Endothelial cell of umbilical vein (primary cell): ENCODE measurements at regions not wholly inside any gene's neighbourhood (a gene's known extent, or its start where the extent isn't known, plus 50 kb on each side); places are given as distances from the start of the nearest gene placed in this dataset.

Experiments used
- BruUV-seq: library from RNA; stranded (reverse); fragments of 400-500 nt; replicated peaks from 2 replicates; lab custom pipeline; 2021; lab: Mats Ljungman, UMichigan
- CTCF ChIA-PET: fragments of 300-600, 350-600 bp; sonication (Branson Sonifier 250); formaldehyde crosslinking; loops from one replicate; lab custom pipeline; 2021; ENCODE audit warnings: antibody characterized with exemption, inconsistent platforms; lab: Charles Lee
- POLR2A ChIA-PET: fragments of 300-600, 350-600 bp; sonication (Branson Sonifier 250); formaldehyde crosslinking; loops from one replicate; lab custom pipeline; 2021; ENCODE audit warnings: antibody characterized with exemption, inconsistent platforms; lab: Charles Lee
- DNase-seq: peaks from one replicate; pipeline ENCODE4 v3.0.0-alpha.2; 2011; ENCODE audit warnings: low read depth, low spot score
- FAIRE-seq: peaks from 2 replicates; lab custom pipeline; 2011; peaks lifted over from hg19 to GRCh38; lab: Jason Lieb, UNC
- H2AFZ ChIP-seq: 2 replicates; pipeline ENCODE4 v1.6.0; 2012; ENCODE audit warnings: low read depth, low read length, control low read depth, inconsistent platforms
- H3K27ac ChIP-seq: 2 replicates; pipeline ENCODE4 v1.5.1; 2011; ENCODE audit warnings: low read depth, mild to moderate bottlenecking, control low read depth, low read length, moderate library complexity; ENCODE audit not compliant: insufficient read depth
- H3K27me3 ChIP-seq, 2 experiments: 2 replicates each; pipeline versions ENCODE4 v1.6.0 to v1.6.1; 2011; ENCODE audit warnings: low read length in 2 of 2, mixed read lengths in 1 of 2; ENCODE audit not compliant: control insufficient read depth in 2 of 2, insufficient read depth in 2 of 2
- H3K36me3 ChIP-seq, 2 experiments: 2 replicates in 1 of 2; 3 replicates in 1 of 2; pipeline ENCODE4 v1.5.1; 2011; ENCODE audit warnings: low read length in 2 of 2, mild to moderate bottlenecking in 1 of 2, moderate library complexity in 1 of 2; ENCODE audit not compliant: control insufficient read depth in 2 of 2, insufficient read depth in 2 of 2; ENCODE audit errors: extremely low read depth in 1 of 2
- H3K4me1 ChIP-seq: 3 replicates; pipeline ENCODE4 v1.5.1; 2011; ENCODE audit warnings: mild to moderate bottlenecking, low read length; ENCODE audit not compliant: control insufficient read depth, insufficient read depth; ENCODE audit errors: extremely low read depth
- H3K4me2 ChIP-seq: 2 replicates; pipeline ENCODE4 v1.6.1; 2011; ENCODE audit warnings: low read length, control low read depth, mixed read lengths; ENCODE audit not compliant: insufficient read depth
- H3K4me3 ChIP-seq, 3 experiments: fragments of 200-600 bp in 1 of 3; sonication (generic), shearing (Covaris generic) in 1 of 3; replicated peaks in 1 of 3; 2 replicates each; pipeline ENCODE4 v1.5.1; 2011 to 2016; ENCODE audit warnings: control low read depth in 3 of 3, low read length in 3 of 3, mild to moderate bottlenecking in 2 of 3, inconsistent platforms in 1 of 3, low read depth in 1 of 3, moderate library complexity in 1 of 3; ENCODE audit not compliant: insufficient read depth in 1 of 3
- H3K79me2 ChIP-seq: 2 replicates; pipeline ENCODE4 v1.6.0; 2012; ENCODE audit warnings: low read length, inconsistent platforms; ENCODE audit not compliant: control insufficient read depth, insufficient read depth
- H3K9ac ChIP-seq: replicated peaks from 2 replicates; pipeline ENCODE3; 2011; ENCODE audit warnings: low read length, control low read depth; ENCODE audit not compliant: insufficient read depth; ENCODE audit errors: extremely low read depth
- H3K9me1 ChIP-seq: replicated peaks from 3 replicates; pipeline ENCODE4 v1.6.0; 2011; ENCODE audit warnings: mild to moderate bottlenecking, low read length; ENCODE audit not compliant: control insufficient read depth, insufficient read depth; ENCODE audit errors: extremely low read depth
- H3K9me3 ChIP-seq: replicated peaks from 2 replicates; pipeline ENCODE4 v1.5.1; 2012; ENCODE audit warnings: low read length, inconsistent platforms; ENCODE audit not compliant: control insufficient read depth, insufficient read depth
- H4K20me1 ChIP-seq: replicated peaks from 2 replicates; pipeline ENCODE3; 2011; ENCODE audit warnings: mild to moderate bottlenecking, low read length; ENCODE audit not compliant: control insufficient read depth, insufficient read depth; ENCODE audit errors: extremely low read depth
- EZH2 ChIP-seq: IDR thresholded peaks from 2 replicates; pipeline ENCODE4 v1.6.1; 2012; ENCODE audit warnings: borderline replicate concordance, low read depth, mild to moderate bottlenecking, moderate library complexity, low read length, inconsistent platforms; ENCODE audit not compliant: severe bottlenecking
- FOS ChIP-seq: IDR thresholded peaks from 2 replicates; pipeline ENCODE4 v1.6.1; 2011; ENCODE audit warnings: mild to moderate bottlenecking, low read length, moderate library complexity, borderline replicate concordance; ENCODE audit not compliant: insufficient read depth
- GATA2 ChIP-seq: IDR thresholded peaks from 2 replicates; pipeline ENCODE4 v1.7.0; 2011; ENCODE audit warnings: low read depth, mild to moderate bottlenecking, moderate library complexity, mixed read lengths, low read length; ENCODE audit not compliant: insufficient read length, insufficient read depth
- JUN ChIP-seq: IDR thresholded peaks from 2 replicates; pipeline ENCODE4 v1.6.1; 2011; ENCODE audit warnings: borderline replicate concordance, low read depth; ENCODE audit not compliant: insufficient read length, insufficient read depth
- MYC ChIP-seq: IDR thresholded peaks from one replicate; pipeline ENCODE4 v1.6.1; 2011; ENCODE audit warnings: mild to moderate bottlenecking, low read depth, low read length
- POLR2A ChIP-seq: IDR thresholded peaks from 2 replicates; pipeline ENCODE4 v1.6.1; 2012; ENCODE audit warnings: low read depth, mild to moderate bottlenecking, control low read depth, low read length
- POLR2AphosphoS5 ChIP-seq: IDR thresholded peaks from 2 replicates; pipeline ENCODE4 v1.6.1; 2012; ENCODE audit warnings: low read depth, mild to moderate bottlenecking, control low read depth, low read length, moderate library complexity; ENCODE audit not compliant: insufficient read depth
- dilution Hi-C: fragments of 300-500 bp; cut with MboI; formaldehyde crosslinking; loops from one replicate; pipeline ENCODE4 v1.15.0; 2019; ENCODE audit warnings: low sequenced_read_pairs; ENCODE audit not compliant: extremely low pct_ligation_motif_present
- intact Hi-C: fragments of 100-400 bp; cut with micrococcal nuclease; formaldehyde crosslinking; loops from one replicate; pipeline ENCODE4 v1.10.0; 2022
- TF ChIP-seq, protein P1 (sequence below): IDR thresholded peaks from 2 replicates; pipeline ENCODE4 v1.6.1; 2011; ENCODE audit not compliant: insufficient read depth, insufficient read length
- TF ChIP-seq, protein P2 (sequence below), 2 donors: IDR thresholded peaks; 1 replicate in 1 of 2; 2 replicates in 1 of 2; pipeline ENCODE4 v1.5.1; 2011; ENCODE audit warnings: low read length in 2 of 2, mild to moderate bottlenecking in 2 of 2, moderate library complexity in 2 of 2, control low read depth in 1 of 2, inconsistent platforms in 1 of 2, low read depth in 1 of 2; ENCODE audit not compliant: insufficient read depth in 1 of 2; ENCODE audit errors: extremely low read depth in 1 of 2

DNA sequence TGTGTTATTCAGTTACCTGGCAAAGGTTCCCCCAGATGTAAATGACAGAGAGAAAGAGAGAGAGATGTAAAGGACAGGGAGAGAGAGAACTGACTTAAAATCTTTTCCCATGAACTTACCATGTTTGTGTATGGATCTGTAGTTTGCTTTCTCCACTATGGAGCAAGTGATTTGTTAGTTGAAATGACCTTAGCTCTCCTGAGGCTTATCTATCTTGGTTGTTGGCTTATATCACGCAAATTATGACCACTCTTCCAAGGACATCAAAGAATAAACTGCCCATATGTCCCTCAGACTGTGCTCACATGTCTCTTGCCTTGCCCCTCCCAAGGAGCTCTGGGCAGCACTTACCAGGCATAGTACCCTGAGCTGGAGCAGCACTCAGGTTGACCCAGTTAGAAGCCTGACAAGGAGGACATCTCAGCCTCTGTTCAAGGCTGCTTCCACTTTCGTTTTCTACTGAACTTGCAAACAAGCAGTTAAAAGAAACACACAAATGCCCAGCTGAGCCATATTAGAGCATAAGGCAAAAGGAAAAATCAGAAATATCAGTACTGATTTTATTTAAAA, 95.3 kb upstream of the RCN1 start:
- BruUV-seq = no TSS peak
- dilution Hi-C loops = no loop called here
- no peak overlapping the region for H3K4me2 ChIP-seq
- H4K20me1 ChIP-seq = no peaks in the 10 kb centered on the region
- ChIA-PET CTCF (interaction anchor here (1.5 to 1.7 kb wide), 2 partner anchors 11 to 180 kb away, joined by 3 read pairs; no protein-coding TSS in a partner anchor), POLR2A (no interaction called here)
- intact Hi-C loops = no loop called here
- H3K36me3 ChIP-seq = no peaks in the 10 kb centered on the region
- TF ChIP-seq GATA2 (no peak), FOS (no peak), JUN (no peak), POLR2AphosphoS5 (no peak), POLR2A (no peak), EZH2 (no peak), MYC (no peak)
- TF ChIP-seq, protein P1, sequence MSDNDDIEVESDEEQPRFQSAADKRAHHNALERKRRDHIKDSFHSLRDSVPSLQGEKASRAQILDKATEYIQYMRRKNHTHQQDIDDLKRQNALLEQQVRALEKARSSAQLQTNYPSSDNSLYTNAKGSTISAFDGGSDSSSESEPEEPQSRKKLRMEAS = no peak
- TF ChIP-seq, protein P2, sequence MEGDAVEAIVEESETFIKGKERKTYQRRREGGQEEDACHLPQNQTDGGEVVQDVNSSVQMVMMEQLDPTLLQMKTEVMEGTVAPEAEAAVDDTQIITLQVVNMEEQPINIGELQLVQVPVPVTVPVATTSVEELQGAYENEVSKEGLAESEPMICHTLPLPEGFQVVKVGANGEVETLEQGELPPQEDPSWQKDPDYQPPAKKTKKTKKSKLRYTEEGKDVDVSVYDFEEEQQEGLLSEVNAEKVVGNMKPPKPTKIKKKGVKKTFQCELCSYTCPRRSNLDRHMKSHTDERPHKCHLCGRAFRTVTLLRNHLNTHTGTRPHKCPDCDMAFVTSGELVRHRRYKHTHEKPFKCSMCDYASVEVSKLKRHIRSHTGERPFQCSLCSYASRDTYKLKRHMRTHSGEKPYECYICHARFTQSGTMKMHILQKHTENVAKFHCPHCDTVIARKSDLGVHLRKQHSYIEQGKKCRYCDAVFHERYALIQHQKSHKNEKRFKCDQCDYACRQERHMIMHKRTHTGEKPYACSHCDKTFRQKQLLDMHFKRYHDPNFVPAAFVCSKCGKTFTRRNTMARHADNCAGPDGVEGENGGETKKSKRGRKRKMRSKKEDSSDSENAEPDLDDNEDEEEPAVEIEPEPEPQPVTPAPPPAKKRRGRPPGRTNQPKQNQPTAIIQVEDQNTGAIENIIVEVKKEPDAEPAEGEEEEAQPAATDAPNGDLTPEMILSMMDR (IDR thresholded peaks at IDR 0.05; ENCODE audit: extremely low read depth in 1 of 2, insufficient read depth in 1 of 2, low read depth in 1 of 2, low read length in 2 of 2) = no peak
- H3K9me1 ChIP-seq = no peaks in the 10 kb centered on the region
- no peak overlapping the region for H3K4me3 ChIP-seq
- DNase-seq = peak; percentile 4
- H3K9me3 ChIP-seq = no peaks in the 10 kb centered on the region
- H3K9ac ChIP-seq = no peak overlapping the region
- peaks cover 0 to 3% of the 10 kb centered on the region in 2 experiments for H3K27me3 ChIP-seq
- FAIRE-seq = no peak
- H3K4me1 ChIP-seq = no peaks in the 10 kb centered on the region
- H3K27ac ChIP-seq = no peak overlapping the region
- H2AFZ ChIP-seq = no peak overlapping the region
- no peaks in the 10 kb centered on the region for H3K79me2 ChIP-seq
